Glomerular endothelial cell (primary cell): ENCODE measurements at regions not wholly inside any gene's neighbourhood (a gene's known extent, or its start where the extent isn't known, plus 50 kb on each side); places are given as distances from the start of the nearest gene placed in this dataset.

Experiments
- DNase-seq: peaks from one replicate; pipeline ENCODE4 v3.0.0-alpha.2; 2011; ENCODE audit warnings: low read depth, low spot score; ENCODE audit errors: extremely low read depth

DNA sequence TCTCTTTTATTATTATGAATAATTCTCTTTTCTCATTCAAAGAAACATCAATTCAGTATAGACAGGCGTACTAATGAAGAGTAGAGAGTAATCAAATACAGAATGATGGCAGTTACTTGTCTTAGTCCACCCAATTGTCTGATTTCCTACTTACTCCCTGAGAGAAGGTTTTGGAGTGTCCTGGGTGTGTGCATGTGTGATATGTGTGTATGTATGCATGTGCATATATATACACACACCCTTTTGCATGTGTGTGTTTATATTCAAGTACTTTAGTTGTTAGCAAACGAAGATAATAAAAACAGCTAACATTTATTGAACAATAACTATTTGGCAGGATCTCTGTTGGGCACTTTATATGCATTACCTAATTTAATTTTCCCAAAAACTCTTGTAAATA, 63.2 kb upstream of the CCDC190 start:
- no peak for DNase-seq

GRCh38 chr1:162922201-162922600, 61.2 kb upstream of the CCDC190 start:
- DNase-seq = no peak

DNA sequence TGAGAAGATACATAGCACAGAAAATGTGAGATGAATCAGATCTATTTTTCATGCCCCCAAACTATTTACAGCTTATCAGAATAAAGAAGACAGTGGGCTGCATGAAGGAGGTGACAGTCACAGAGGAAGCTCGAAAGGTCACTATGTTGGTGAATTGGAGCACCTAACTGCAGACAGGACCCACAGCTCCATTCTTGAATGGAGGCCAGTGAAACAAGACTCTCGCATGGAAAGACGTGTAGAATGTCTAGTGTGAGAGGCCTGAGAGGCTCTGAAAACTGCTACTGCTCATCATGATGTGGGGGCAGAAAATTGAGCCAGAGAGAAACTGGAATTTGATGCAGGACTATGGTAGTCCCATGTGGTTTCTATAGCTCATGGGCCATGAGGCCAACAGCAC, 60.3 kb upstream of the CCDC190 start:
- DNase-seq = no peak

GRCh38 chr1:162919034-162919433, 58.1 kb upstream of the CCDC190 start:
- no peak for DNase-seq

GRCh38 chr1:162918151-162918754, 57.3 kb upstream of the CCDC190 start:
- no peak for DNase-seq

DNA sequence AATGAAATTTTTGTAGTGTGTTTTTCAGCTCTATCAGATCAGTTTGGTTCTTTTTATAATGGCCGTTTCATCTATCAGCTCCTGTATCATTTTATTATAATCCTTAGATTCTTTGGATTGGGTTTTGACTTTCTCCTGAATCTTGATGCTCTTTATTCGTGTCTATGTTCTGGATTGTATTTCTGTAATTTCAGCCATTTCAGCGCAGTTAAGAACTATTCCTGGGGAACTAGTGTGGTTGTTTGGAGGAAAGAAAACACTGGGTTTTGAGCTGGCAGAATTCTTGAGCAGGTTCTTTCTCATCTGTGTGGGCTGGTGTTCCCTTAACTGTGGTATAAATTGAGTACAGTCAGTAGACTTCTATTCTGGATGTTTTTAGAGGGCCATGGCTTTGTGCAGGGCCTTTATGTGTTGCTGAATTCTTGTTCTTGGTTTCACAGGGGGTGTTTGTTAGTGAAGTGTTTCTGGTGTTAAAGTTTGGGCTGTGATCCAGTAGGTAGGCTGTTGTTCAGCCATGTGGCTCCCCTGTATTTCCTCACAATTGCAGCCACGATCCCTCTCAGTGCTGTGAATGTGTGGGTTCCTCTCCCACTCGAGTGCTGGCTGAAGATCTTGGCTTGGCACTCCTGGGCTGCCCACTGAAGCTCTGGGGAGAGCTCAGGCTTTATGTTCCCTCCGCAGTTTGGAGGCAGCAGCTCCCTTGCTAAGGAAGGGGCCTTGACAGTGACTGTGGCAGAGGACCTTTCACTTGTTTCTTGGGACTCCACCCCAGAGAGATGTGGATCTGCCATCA, 56.0 kb upstream of the CCDC190 start:
- DNase-seq = no peak

GRCh38 chr1:162916407-162916806, 55.4 kb upstream of the CCDC190 start:
- no peak for DNase-seq

DNA sequence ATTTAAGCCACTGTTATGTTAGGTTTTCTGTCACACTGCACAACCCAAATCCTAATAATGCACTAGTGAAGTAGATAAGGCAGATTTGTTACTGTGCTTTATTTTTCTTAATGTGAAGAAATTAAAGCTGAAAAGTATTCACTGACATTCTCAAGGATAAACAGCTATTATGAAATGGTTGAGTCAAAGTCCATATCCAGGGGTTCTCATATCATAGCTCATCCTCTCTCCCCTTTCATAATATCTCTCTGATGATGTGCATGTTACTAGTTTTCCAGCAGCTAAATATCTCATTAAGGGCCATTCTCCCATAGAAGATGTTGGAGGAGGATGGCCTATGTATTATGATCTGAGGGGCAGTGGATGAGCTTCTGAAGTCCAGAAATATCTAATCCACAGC, 53.6 kb upstream of the CCDC190 start:
- no peak for DNase-seq

DNA sequence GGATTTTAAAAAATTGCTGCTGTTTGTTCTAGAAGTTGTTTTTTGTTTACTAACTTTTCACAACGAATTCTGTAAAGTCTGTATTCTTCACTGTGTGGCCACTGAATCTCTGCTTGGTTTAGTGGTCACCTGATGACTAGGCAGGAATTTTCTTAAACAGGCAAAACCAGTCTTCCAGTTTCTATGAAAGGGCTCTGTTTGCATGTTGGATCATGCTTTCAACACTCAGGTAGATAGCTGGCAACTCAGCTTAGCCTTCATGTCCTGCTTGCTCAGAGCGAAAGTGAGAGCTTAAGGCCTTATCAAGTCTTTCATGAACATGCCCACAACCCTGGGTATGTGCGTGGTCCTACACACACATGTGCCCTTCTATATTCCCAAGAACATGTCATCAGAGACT, 52.4 kb upstream of the CCDC190 start:
- no peak for DNase-seq

- no peak for DNase-seq
These were observed 51.2 kb upstream of the CCDC190 start for GRCh38 chr1:162912061-162912667.
